Heart left ventricle (tissue), 13 donors: ENCODE measurements at regions not wholly inside any gene's neighbourhood (a gene's known extent, or its start where the extent isn't known, plus 50 kb on each side); places are given as distances from the start of the nearest gene placed in this dataset.

ENCODE experiments used
- CTCF ChIP-seq, 12 donors: fragments of 200-600 bp; sonication (generic) in 4 of 12; IDR thresholded peaks; one replicate each; pipeline versions ENCODE4 v1.5.0 to v1.8.0; 2018 to 2022; ENCODE audit warnings: antibody characterized with exemption in 12 of 12, mild to moderate bottlenecking in 5 of 12
- POLR2A ChIP-seq, 2 donors: fragments of 450-650 bp; IDR thresholded peaks; one replicate each; pipeline ENCODE4 v1.6.1; 2017; ENCODE audit warnings: antibody characterized with exemption in 2 of 2, mild to moderate bottlenecking in 2 of 2, moderate library complexity in 2 of 2
- donor health status: ischemic (EF 13 %, LVEDD 7.1; RV severe dilation, severe dysfunction).
- donor health status: DM: no; HTN: yes; CAD: no.
- donor health status: DM: no; HTN: no; CAD: no.
- donor health status: ischemic (EF 25% LVEDD 6.9; RV normal size, moderate dysfunction).
- donor health status: ischemic (EF 25% LVEDD 5.7; RV mildly dilated, moderate dysfunction).
- donor health status: ischemic (EF 35%, LVEDD 5.7; RV mildly dilated, moderate dysfunction).
- donor health status: nonischemic (EF 11% LVEDD 7.7; RV severe dilation, severe dysfunction).
- donor health status: DM: yes; HTN: yes; CAD: no.
- donor health status: PGD.
- donor health status: ischemic (EF 29% LVEDD 5.4; RV normal size, mild dysfunction).
- donor health status: nonischemic (EF 23%, LVEDD 6.1; RV moderate dilation, normal function).

GRCh38 chrX:39961441-39961840 is 136.3 kb downstream of the BCOR start:
- TF ChIP-seq CTCF (IDR thresholded peaks at IDR 0.05), result no peak
- TF ChIP-seq POLR2A (IDR thresholded peaks at IDR 0.05), result no peak
